GM23248 (cell line): ENCODE measurements at regions not wholly inside any gene's neighbourhood (a gene's known extent, or its start where the extent isn't known, plus 50 kb on each side); places are given as distances from the start of the nearest gene placed in this dataset.
A peak's percentile ranks its signal among the peaks of the same experiment; 100 is the strongest.

Experiments used
- DNase-seq: peaks from one replicate; pipeline ENCODE4 v3.0.0-alpha.2; 2015
- H2AFZ ChIP-seq: fragments of 200-600 bp; sonication (generic); 2 replicates; pipeline ENCODE4 v1.6.1; 2016; ENCODE audit warnings: antibody characterized with exemption
- H3F3A ChIP-seq: fragments of 200-600 bp; sonication (generic); 2 replicates; pipeline ENCODE4 v1.6.1; 2016; ENCODE audit warnings: mild to moderate bottlenecking, antibody characterized with exemption, mixed run types; ENCODE audit not compliant: insufficient read depth
- H3K27ac ChIP-seq: fragments of 200-600 bp; sonication (generic); 2 replicates; pipeline ENCODE4 v1.5.1; 2016; ENCODE audit warnings: mild to moderate bottlenecking
- H3K27me3 ChIP-seq: fragments of 200-600 bp; sonication (generic); replicated peaks from 2 replicates; pipeline ENCODE4 v1.6.1; 2016; ENCODE audit warnings: mild to moderate bottlenecking; ENCODE audit not compliant: insufficient read depth
- H3K36me3 ChIP-seq: fragments of 200-600 bp; sonication (generic); 2 replicates; pipeline ENCODE4 v1.6.1; 2016; ENCODE audit warnings: low read depth, mild to moderate bottlenecking
- H3K4me1 ChIP-seq: fragments of 200-600 bp; sonication (generic); 2 replicates; pipeline ENCODE4 v1.6.1; 2016; ENCODE audit warnings: mild to moderate bottlenecking; ENCODE audit not compliant: insufficient read depth
- H3K4me2 ChIP-seq: fragments of 200-600 bp; sonication (generic); one replicate; pipeline ENCODE4 v1.6.1; 2016; ENCODE audit warnings: mild to moderate bottlenecking; ENCODE audit not compliant: unreplicated experiment
- H3K4me3 ChIP-seq: fragments of 200-600 bp; sonication (generic); 2 replicates; pipeline ENCODE4 v1.5.1; 2016; ENCODE audit warnings: mild to moderate bottlenecking
- H3K79me2 ChIP-seq: fragments of 200-600 bp; sonication (generic); 2 replicates; pipeline ENCODE4 v1.6.1; 2016; ENCODE audit warnings: mild to moderate bottlenecking; ENCODE audit not compliant: insufficient read depth
- H3K9ac ChIP-seq: fragments of 200-600 bp; sonication (generic); 2 replicates; pipeline ENCODE4 v1.6.1; 2016; ENCODE audit warnings: mild to moderate bottlenecking
- H3K9me2 ChIP-seq: fragments of 200-600 bp; sonication (generic); 2 replicates; pipeline ENCODE4 v1.6.1; 2016; ENCODE audit warnings: mixed run types, mild to moderate bottlenecking, moderate library complexity; ENCODE audit not compliant: insufficient read depth
- H3K9me3 ChIP-seq: fragments of 200-600 bp; sonication (generic); one replicate; pipeline ENCODE4 v1.6.1; 2017; ENCODE audit warnings: low read depth
- H4K20me1 ChIP-seq: fragments of 200-600 bp; sonication (generic); 2 replicates; pipeline ENCODE4 v1.6.0; 2016; ENCODE audit not compliant: insufficient read depth
- EZH2 ChIP-seq: fragments of 200-600 bp; sonication (generic); IDR thresholded peaks from 2 replicates; pipeline ENCODE4 v1.6.1; 2018; ENCODE audit warnings: antibody characterized with exemption, mild to moderate bottlenecking; ENCODE audit not compliant: insufficient read depth, poor library complexity, severe bottlenecking
- EZH2phosphoT487 ChIP-seq: fragments of 200-600 bp; sonication (generic); IDR thresholded peaks from 2 replicates; pipeline ENCODE4 v1.6.1; 2018; ENCODE audit warnings: antibody characterized with exemption, moderate library complexity, mild to moderate bottlenecking, low read depth; ENCODE audit not compliant: insufficient read depth
- WGBS, 2 experiments: methylation state at CpG; one replicate each; pipeline ENCODE4 v1.1.6; 2015 to 2017; ENCODE audit warnings: low lambda C conversion rate in 2 of 2, low coverage in 1 of 2; ENCODE audit errors: missing lambda C conversion rate in 2 of 2; 5-methylcytosine and 5-hydroxymethylcytosine counted together
- in situ Hi-C: fragments of 300-500 bp; cut with MboI; formaldehyde crosslinking; loops from 2 replicates; pipeline ENCODE4 v1.15.0; 2020

GRCh38 chr11:13110929-13111812 is 102.1 kb downstream of the RASSF10 start:
- Histone ChIP-seq H3K4me3 (no peak overlapping the region), H3K9ac (no peak overlapping the region), H2AFZ (no peak overlapping the region), H3K4me1 (peaks cover 13% of the 10 kb centered on the region), H3K27ac (no peak overlapping the region), H3F3A (0 out of 2 replicates have a peak, but pooled peaks cover under 1% of the 10 kb centered on the region), H3K27me3 (no peaks in the 10 kb centered on the region), H3K9me3 (no peaks in the 10 kb centered on the region), H3K79me2 (no peaks in the 10 kb centered on the region), H4K20me1 (no peaks in the 10 kb centered on the region), H3K36me3 (no peaks in the 10 kb centered on the region), H3K9me2 (no peaks in the 10 kb centered on the region), H3K4me2 (no peak overlapping the region)
- peak; percentile 64 for DNase-seq
- 66 to 83% methylated on average over 5 of the region's 5 CpGs for WGBS, 2 experiments
- in situ Hi-C loops, result no loop called here
- no peak for TF ChIP-seq EZH2
- TF ChIP-seq EZH2phosphoT487, result no peak

DNA sequence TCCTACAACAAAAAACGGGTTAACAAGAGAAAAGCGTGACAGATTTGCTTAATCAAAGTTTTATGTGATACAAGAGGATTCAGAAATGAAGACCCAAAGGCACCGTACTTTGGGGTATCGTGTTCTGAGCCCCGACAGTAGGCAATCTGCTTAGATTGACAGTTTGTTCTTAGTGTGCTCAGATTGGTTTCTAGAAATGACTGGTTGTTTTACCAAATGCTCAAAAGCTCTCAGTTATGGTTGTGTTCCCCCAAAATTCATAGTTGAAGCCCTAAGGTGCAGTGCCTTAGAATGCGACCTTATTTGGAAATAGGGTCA is 102.7 kb downstream of the RASSF10 start:
- Histone ChIP-seq H3K9me3 (no peaks in the 10 kb centered on the region), H3K36me3 (no peaks in the 10 kb centered on the region), H3K4me1 (peaks cover 13% of the 10 kb centered on the region), H3K9me2 (no peaks in the 10 kb centered on the region), H2AFZ (no peak overlapping the region), H4K20me1 (no peaks in the 10 kb centered on the region), H3K9ac (no peak overlapping the region), H3K27ac (no peak overlapping the region), H3K4me2 (no peak overlapping the region), H3F3A (0 out of 2 replicates have a peak, but pooled peaks cover 7% of the 10 kb centered on the region), H3K4me3 (no peak overlapping the region), H3K79me2 (no peaks in the 10 kb centered on the region), H3K27me3 (no peaks in the 10 kb centered on the region)
- 80 to 85% methylated on average over 6 of the region's 6 CpGs for WGBS, 2 experiments
- DNase-seq, result no peak
- no peak for TF ChIP-seq EZH2phosphoT487
- in situ Hi-C loops, result no loop called here

- WGBS, 2 experiments, result 74 to 75% methylated on average over 6 of the region's 6 CpGs
- no peak overlapping the region for H3K27ac ChIP-seq
- H2AFZ ChIP-seq, result peak overlapping the region; percentile 31; the same call in 1 of the 2 replicates
- no peak overlapping the region for H3K4me3 ChIP-seq
- peak; percentile 10 for DNase-seq
- H3K9ac ChIP-seq, result no peak overlapping the region
- H3K36me3 ChIP-seq, result no peaks in the 10 kb centered on the region
- no peak for TF ChIP-seq EZH2
- no peak for TF ChIP-seq EZH2phosphoT487
- H3K27me3 ChIP-seq, result no peaks in the 10 kb centered on the region
- peaks cover 42% of the 10 kb centered on the region for H3K4me1 ChIP-seq
- peaks cover 33% of the 10 kb centered on the region for H3F3A ChIP-seq
- H4K20me1 ChIP-seq, result no peaks in the 10 kb centered on the region
- H3K9me3 ChIP-seq, result no peaks in the 10 kb centered on the region
- H3K9me2 ChIP-seq, result no peaks in the 10 kb centered on the region
- no peak overlapping the region for H3K4me2 ChIP-seq
- no peaks in the 10 kb centered on the region for H3K79me2 ChIP-seq
- in situ Hi-C loops, result no loop called here
Measured at GRCh38 chr11:13114566-13115379, 105.7 kb downstream of the RASSF10 start.

DNA sequence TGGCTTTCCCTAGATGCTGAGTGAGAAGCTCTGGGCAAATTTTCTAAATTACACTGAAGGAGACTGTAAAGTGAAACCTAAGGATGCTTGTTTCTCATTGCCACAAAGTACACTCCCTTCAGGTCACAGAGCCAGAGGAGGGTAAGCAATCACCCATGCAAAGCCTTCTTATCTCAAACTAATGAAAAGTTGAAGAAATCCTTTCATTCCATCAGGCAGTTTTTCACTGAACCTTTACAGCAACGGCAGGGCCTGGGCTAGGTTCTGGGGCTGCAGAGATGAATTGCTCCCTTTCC is 106.2 kb downstream of the RASSF10 start:
- Histone ChIP-seq H3K4me2 (no peak overlapping the region), H3K36me3 (no peaks in the 10 kb centered on the region), H4K20me1 (no peaks in the 10 kb centered on the region), H3K27me3 (no peaks in the 10 kb centered on the region), H3K9me2 (no peaks in the 10 kb centered on the region), H3K27ac (no peak overlapping the region), H3K79me2 (no peaks in the 10 kb centered on the region), H2AFZ (no peak overlapping the region), H3K4me1 (peaks cover 45% of the 10 kb centered on the region), H3F3A (peaks cover 39% of the 10 kb centered on the region), H3K4me3 (no peak overlapping the region), H3K9ac (no peak overlapping the region), H3K9me3 (no peaks in the 10 kb centered on the region)
- no peak for DNase-seq
- in situ Hi-C loops, result no loop called here
- WGBS, 2 experiments, result 29 to 43% methylated on average over 1 of the region's 1 CpG
- no peak for TF ChIP-seq EZH2
- TF ChIP-seq EZH2phosphoT487, result no peak
